GM12878 (cell line): ENCODE measurements at regions not wholly inside any gene's neighbourhood (a gene's known extent, or its start where the extent isn't known, plus 50 kb on each side); places are given as distances from the start of the nearest gene placed in this dataset.

ENCODE experiments used
- ATAC-seq: fragments of 200-7000 bp; cut with Tn5 transposase; 3 replicates; pipeline ENCODE4 v1.9.1; 2020; ENCODE audit warnings: mild to moderate bottlenecking, moderate library complexity
- BruUV-seq: library from RNA; stranded (reverse); fragments of 400-500 nt; replicated peaks from 2 replicates; lab custom pipeline; 2021; lab: Mats Ljungman, UMichigan
- CTCF ChIA-PET: fragments of 300-600 bp; sonication (Branson Sonifier 250); formaldehyde crosslinking; extraction: SDS; loops from one replicate; lab custom pipeline; 2021; ENCODE audit warnings: inconsistent platforms; lab: Yijun Ruan, JAX
- POLR2A ChIA-PET: fragments of 350-600 bp; formaldehyde crosslinking; extraction: SDS; loops from one replicate; lab custom pipeline; 2021; ENCODE audit warnings: inconsistent platforms; lab: Charles Lee
- RAD21 ChIA-PET: fragments of 300-600 bp; sonication (Branson Sonifier 250); formaldehyde crosslinking; loops from one replicate; lab custom pipeline; 2023; ENCODE audit warnings: antibody characterized with exemption; ENCODE audit not compliant: unreplicated experiment; lab: Charles Lee
- SMC1A ChIA-PET: fragments of 300-600 bp; sonication (Branson Sonifier 250); formaldehyde crosslinking; loops from one replicate; lab custom pipeline; 2023; ENCODE audit not compliant: unreplicated experiment, uncharacterized antibody; lab: Charles Lee
- DNase-seq: peaks from one replicate; pipeline ENCODE4 v3.0.0-alpha.2; 2011; ENCODE audit warnings: low read depth, low spot score
- FAIRE-seq: peaks from 3 replicates; lab custom pipeline; 2011; peaks lifted over from hg19 to GRCh38; lab: Jason Lieb, UNC
- H2AFZ ChIP-seq: 2 replicates; pipeline ENCODE4 v1.6.0; 2011; ENCODE audit warnings: low read depth, low read length, control low read depth; ENCODE audit not compliant: control insufficient read depth
- H3K27ac ChIP-seq: 2 replicates; pipeline ENCODE4 v1.5.1; 2011; ENCODE audit warnings: control low read depth; ENCODE audit not compliant: control insufficient read depth, insufficient read depth
- H3K27me3 ChIP-seq, 2 experiments: replicated peaks in 1 of 2; 2 replicates each; pipeline versions ENCODE4 v1.6.0 to v1.6.1; 2011; ENCODE audit warnings: low read length in 1 of 2; ENCODE audit not compliant: control insufficient read depth in 2 of 2, insufficient read depth in 2 of 2
- H3K36me3 ChIP-seq, 2 experiments: 2 replicates each; pipeline ENCODE4 v1.5.1; 2011; ENCODE audit warnings: low read length in 1 of 2; ENCODE audit not compliant: control insufficient read depth in 2 of 2, insufficient read depth in 2 of 2
- H3K4me1 ChIP-seq: 2 replicates; pipeline ENCODE4 v1.6.1; 2011; ENCODE audit warnings: mild to moderate bottlenecking, low read length, moderate library complexity, mixed read lengths; ENCODE audit not compliant: control insufficient read depth, insufficient read depth
- H3K4me2 ChIP-seq: 2 replicates; pipeline ENCODE4 v1.6.0; 2011; ENCODE audit warnings: control low read depth; ENCODE audit not compliant: control insufficient read depth, insufficient read depth
- H3K4me3 ChIP-seq: fragments of 200-600 bp; sonication (generic); 2 replicates; pipeline ENCODE4 v1.5.1; 2016
- H3K79me2 ChIP-seq: 2 replicates; pipeline ENCODE4 v1.6.0; 2011; ENCODE audit warnings: low read length; ENCODE audit not compliant: control insufficient read depth, insufficient read depth
- H3K9ac ChIP-seq: 2 replicates; pipeline ENCODE4 v1.8.0; 2011; ENCODE audit warnings: low read length, control low read depth, mixed read lengths; ENCODE audit not compliant: control insufficient read depth, insufficient read depth
- H3K9me3 ChIP-seq: replicated peaks from 3 replicates; pipeline ENCODE4 v1.5.1; 2011; ENCODE audit warnings: mild to moderate bottlenecking, low read length; ENCODE audit not compliant: control insufficient read depth, insufficient read depth
- H4K20me1 ChIP-seq: 2 replicates; pipeline ENCODE4 v1.6.0; 2011; ENCODE audit not compliant: control insufficient read depth, insufficient read depth
- ATF3 ChIP-seq: IDR thresholded peaks from 2 replicates; pipeline ENCODE4 v1.6.1; 2011; ENCODE audit warnings: low read depth, mild to moderate bottlenecking, low read length, moderate library complexity, borderline replicate concordance; ENCODE audit errors: extremely low read depth
- CBX3 ChIP-seq: fragments of 200-600 bp; sonication (generic); IDR thresholded peaks from 2 replicates; pipeline ENCODE4 v1.6.1; 2016; ENCODE audit warnings: low read depth, borderline replicate concordance
- CEBPB ChIP-seq, 2 experiments: fragments of 150-350 bp in 1 of 2; IDR thresholded peaks; 2 replicates each; pipeline ENCODE4 v1.6.1; 2012 to 2014; ENCODE audit warnings: low read depth in 2 of 2, low read length in 2 of 2, borderline replicate concordance in 1 of 2, inconsistent platforms in 1 of 2
- GATAD2B ChIP-seq: fragments of 450-650 bp; conservative IDR thresholded peaks from 2 replicates; pipeline ENCODE4 v1.6.1; 2017; ENCODE audit warnings: low read depth, mild to moderate bottlenecking, moderate library complexity
- IRF3 ChIP-seq: fragments of 450-650 bp; IDR thresholded peaks from 2 replicates; pipeline ENCODE4 v1.6.1; 2014; ENCODE audit warnings: mild to moderate bottlenecking
- NFYB ChIP-seq: IDR thresholded peaks from 2 replicates; pipeline ENCODE4 v1.6.1; 2011; ENCODE audit warnings: low read depth, mild to moderate bottlenecking, low read length, improper control_type of control experiment, moderate library complexity; ENCODE audit not compliant: insufficient read depth
- RAD21 ChIP-seq: IDR thresholded peaks from 2 replicates; pipeline ENCODE4 v1.6.1; 2011; ENCODE audit warnings: mild to moderate bottlenecking, low read depth, low read length, moderate library complexity; ENCODE audit not compliant: insufficient read depth
- STAT1 ChIP-seq: fragments of 450-650 bp; conservative IDR thresholded peaks from 2 replicates; pipeline ENCODE4 v1.6.1; 2014; ENCODE audit warnings: antibody characterized with exemption, mild to moderate bottlenecking
- SUPT20H ChIP-seq: IDR thresholded peaks from 2 replicates; pipeline ENCODE4 v1.6.1; 2011; ENCODE audit warnings: low read depth, mild to moderate bottlenecking, low read length, moderate library complexity, borderline replicate concordance; ENCODE audit not compliant: control insufficient read depth
- ZNF217 ChIP-seq: fragments of 450-650 bp; IDR thresholded peaks from 2 replicates; pipeline ENCODE4 v1.6.1; 2017; ENCODE audit warnings: antibody characterized with exemption, mild to moderate bottlenecking
- WGBS: methylation state at CpG from one replicate; pipeline ENCODE4 v1.1.6; 2016; ENCODE audit warnings: low lambda C conversion rate; ENCODE audit not compliant: insufficient replicate concordance, insufficient coverage; ENCODE audit errors: missing lambda C conversion rate; 5-methylcytosine and 5-hydroxymethylcytosine counted together
- in situ Hi-C: fragments of 300-500 bp; cut with MboI; formaldehyde crosslinking; loops from 9 replicates; pipeline ENCODE4 v1.14.3; 2018; ENCODE audit warnings: mixed read lengths
- intact Hi-C: fragments of 100-400 bp; cut with micrococcal nuclease; formaldehyde crosslinking; loops from one replicate; pipeline ENCODE4 v1.14.2; 2022; ENCODE audit not compliant: unreplicated experiment
- TF ChIP-seq, protein P1 (sequence below): fragments of 450-650 bp; IDR thresholded peaks from 2 replicates; pipeline ENCODE4 v1.6.1; 2017; ENCODE audit warnings: mild to moderate bottlenecking
- TF ChIP-seq, protein P2 (sequence below): IDR thresholded peaks from 2 replicates; pipeline ENCODE4 v1.6.1; 2012; ENCODE audit warnings: low read depth, low read length, improper control_type of control experiment

- TF ChIP-seq, protein P1, sequence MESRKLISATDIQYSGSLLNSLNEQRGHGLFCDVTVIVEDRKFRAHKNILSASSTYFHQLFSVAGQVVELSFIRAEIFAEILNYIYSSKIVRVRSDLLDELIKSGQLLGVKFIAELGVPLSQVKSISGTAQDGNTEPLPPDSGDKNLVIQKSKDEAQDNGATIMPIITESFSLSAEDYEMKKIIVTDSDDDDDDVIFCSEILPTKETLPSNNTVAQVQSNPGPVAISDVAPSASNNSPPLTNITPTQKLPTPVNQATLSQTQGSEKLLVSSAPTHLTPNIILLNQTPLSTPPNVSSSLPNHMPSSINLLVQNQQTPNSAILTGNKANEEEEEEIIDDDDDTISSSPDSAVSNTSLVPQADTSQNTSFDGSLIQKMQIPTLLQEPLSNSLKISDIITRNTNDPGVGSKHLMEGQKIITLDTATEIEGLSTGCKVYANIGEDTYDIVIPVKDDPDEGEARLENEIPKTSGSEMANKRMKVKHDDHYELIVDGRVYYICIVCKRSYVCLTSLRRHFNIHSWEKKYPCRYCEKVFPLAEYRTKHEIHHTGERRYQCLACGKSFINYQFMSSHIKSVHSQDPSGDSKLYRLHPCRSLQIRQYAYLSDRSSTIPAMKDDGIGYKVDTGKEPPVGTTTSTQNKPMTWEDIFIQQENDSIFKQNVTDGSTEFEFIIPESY = no peak
- TF ChIP-seq RAD21 = no peak
- TF ChIP-seq GATAD2B = no peak
Observed at GRCh38 chr16:85437166-85438052, 175.7 kb upstream of the GSE1 start (continued).

GRCh38 chr16:85438981-85439685 is 174.0 kb upstream of the GSE1 start:
- Histone ChIP-seq H3K4me3 (no peak overlapping the region), H4K20me1 (no peaks in the 10 kb centered on the region), H3K9ac (no peak overlapping the region), H3K27ac (no peak overlapping the region), H3K27me3 (peaks cover 0 to 3% of the 10 kb centered on the region in 2 experiments; a peak in 2 of 4 replicates), H3K9me3 (no peaks in the 10 kb centered on the region), H3K4me1 (no peaks in the 10 kb centered on the region), H3K36me3 (no peaks in the 10 kb centered on the region), H3K4me2 (no peak overlapping the region), H2AFZ (no peak overlapping the region), H3K79me2 (no peaks in the 10 kb centered on the region)
- TF ChIP-seq SUPT20H = no peak
- TF ChIP-seq ATF3 = no peak
- TF ChIP-seq IRF3 = no peak
- no peak for TF ChIP-seq CEBPB (IDR thresholded peaks at IDR 0.05; ENCODE audit: borderline replicate concordance in 1 of 2, low read depth in 2 of 2, low read length in 2 of 2)
- TF ChIP-seq NFYB = no peak
- TF ChIP-seq, protein P2, sequence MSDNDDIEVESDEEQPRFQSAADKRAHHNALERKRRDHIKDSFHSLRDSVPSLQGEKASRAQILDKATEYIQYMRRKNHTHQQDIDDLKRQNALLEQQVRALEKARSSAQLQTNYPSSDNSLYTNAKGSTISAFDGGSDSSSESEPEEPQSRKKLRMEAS = no peak
- no peak for TF ChIP-seq CBX3
- no peak for TF ChIP-seq ZNF217
- TF ChIP-seq STAT1 = no peak
- in situ Hi-C loops = loop anchor here (25.0 kb wide), 1 partner anchor 173 kb away; the partner anchor contains the start of gene GSE1
- ChIA-PET RAD21 (interaction anchor here (1.5 kb wide), 1 partner anchor 171 kb away, joined by 4 read pairs; no protein-coding TSS in a partner anchor), CTCF (no interaction called here), SMC1A (no interaction called here), POLR2A (no interaction called here)
- no peak for FAIRE-seq
- no peak for ATAC-seq
- 8% methylated on average over 14 of the region's 14 CpGs for WGBS
- DNase-seq = no peak
- intact Hi-C loops = no loop called here
- BruUV-seq = no TSS peak
